Tibial artery (tissue), 4 donors: ENCODE measurements at regions not wholly inside any gene's neighbourhood (a gene's known extent, or its start where the extent isn't known, plus 50 kb on each side); places are given as distances from the start of the nearest gene placed in this dataset.

ENCODE experiments used
- DNase-seq, 2 donors: peaks; one replicate each; pipeline ENCODE4 v3.0.0-alpha.2; 2019
- H3K27ac ChIP-seq, 2 donors: fragments of 200-600 bp; sonication (generic) in 1 of 2; 1 replicate in 1 of 2; 2 replicates in 1 of 2; pipeline ENCODE4 v1.5.1; 2018 to 2019; ENCODE audit warnings: mild to moderate bottlenecking in 1 of 2
- H3K27me3 ChIP-seq, 2 donors: fragments of 200-600 bp; sonication (generic) in 1 of 2; one replicate each; pipeline versions ENCODE4 v1.5.1 to v1.6.0; 2016 to 2019
- H3K36me3 ChIP-seq, 3 donors: fragments of 200-600 bp; sonication (generic) in 2 of 3; one replicate each; pipeline ENCODE4 v1.5.1; 2016 to 2019; ENCODE audit warnings: mild to moderate bottlenecking in 2 of 3
- H3K4me1 ChIP-seq, 4 donors: fragments of 200-600 bp; sonication (generic) in 2 of 4; 1 replicate in 3 of 4; 2 replicates in 1 of 4; pipeline ENCODE4 v1.5.1; 2016 to 2019
- H3K4me3 ChIP-seq, 2 donors: fragments of 200-600 bp; sonication (generic) in 1 of 2; 1 replicate in 1 of 2; 2 replicates in 1 of 2; pipeline ENCODE4 v1.5.1; 2018 to 2019; ENCODE audit warnings: mild to moderate bottlenecking in 2 of 2
- H3K9me3 ChIP-seq, 3 donors: fragments of 200-600 bp; sonication (generic) in 1 of 3; one replicate each; pipeline ENCODE4 v1.5.1; 2016 to 2019
- intact Hi-C: fragments of 100-400 bp; cut with DNase I; formaldehyde crosslinking; loops from one replicate; pipeline ENCODE4 v1.15.0; 2023; ENCODE audit warnings: low total_unique reads
- TF ChIP-seq, protein P1 (sequence below), 2 experiments: fragments of 200-600 bp in 1 of 2; fragments of 450-650 bp in 1 of 2; IDR thresholded peaks; one replicate each; pipeline ENCODE4 v1.5.1; 2017 to 2019; ENCODE audit warnings: antibody characterized with exemption in 2 of 2, mild to moderate bottlenecking in 1 of 2, moderate library complexity in 1 of 2

DNA sequence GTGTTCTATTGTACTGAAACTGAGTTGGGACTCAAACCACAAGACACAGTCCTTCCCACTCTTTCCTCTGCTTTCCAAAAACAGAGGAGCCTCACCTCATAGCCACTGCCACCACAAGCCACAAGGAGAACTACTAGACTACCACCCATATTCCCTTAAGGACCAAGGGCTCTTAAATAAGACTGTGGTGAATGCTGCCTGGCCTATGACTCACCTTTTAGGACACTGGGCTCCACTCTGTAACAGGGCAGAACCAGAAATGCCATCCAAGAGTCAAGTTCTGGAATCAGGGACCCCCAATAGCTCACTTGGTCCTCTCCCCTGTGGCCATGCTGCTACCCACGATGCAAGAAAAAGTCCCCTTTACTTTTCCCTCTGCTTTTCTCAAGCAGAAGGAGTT, 851.4 kb downstream of the BCL11A start:
- intact Hi-C loops: no loop called here
- DNase-seq: no peak
- H3K4me1 ChIP-seq: no peaks in the 10 kb centered on the region
- no peaks in the 10 kb centered on the region for H3K36me3 ChIP-seq
- peaks cover 0 to 4% (median 0%) of the 10 kb centered on the region in 3 donors for H3K9me3 ChIP-seq
- no peaks in the 10 kb centered on the region for H3K27me3 ChIP-seq
- TF ChIP-seq, protein P1, sequence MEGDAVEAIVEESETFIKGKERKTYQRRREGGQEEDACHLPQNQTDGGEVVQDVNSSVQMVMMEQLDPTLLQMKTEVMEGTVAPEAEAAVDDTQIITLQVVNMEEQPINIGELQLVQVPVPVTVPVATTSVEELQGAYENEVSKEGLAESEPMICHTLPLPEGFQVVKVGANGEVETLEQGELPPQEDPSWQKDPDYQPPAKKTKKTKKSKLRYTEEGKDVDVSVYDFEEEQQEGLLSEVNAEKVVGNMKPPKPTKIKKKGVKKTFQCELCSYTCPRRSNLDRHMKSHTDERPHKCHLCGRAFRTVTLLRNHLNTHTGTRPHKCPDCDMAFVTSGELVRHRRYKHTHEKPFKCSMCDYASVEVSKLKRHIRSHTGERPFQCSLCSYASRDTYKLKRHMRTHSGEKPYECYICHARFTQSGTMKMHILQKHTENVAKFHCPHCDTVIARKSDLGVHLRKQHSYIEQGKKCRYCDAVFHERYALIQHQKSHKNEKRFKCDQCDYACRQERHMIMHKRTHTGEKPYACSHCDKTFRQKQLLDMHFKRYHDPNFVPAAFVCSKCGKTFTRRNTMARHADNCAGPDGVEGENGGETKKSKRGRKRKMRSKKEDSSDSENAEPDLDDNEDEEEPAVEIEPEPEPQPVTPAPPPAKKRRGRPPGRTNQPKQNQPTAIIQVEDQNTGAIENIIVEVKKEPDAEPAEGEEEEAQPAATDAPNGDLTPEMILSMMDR (IDR thresholded peaks at IDR 0.05): no peak
- no peak overlapping the region for H3K4me3 ChIP-seq
- no peak overlapping the region for H3K27ac ChIP-seq

DNA sequence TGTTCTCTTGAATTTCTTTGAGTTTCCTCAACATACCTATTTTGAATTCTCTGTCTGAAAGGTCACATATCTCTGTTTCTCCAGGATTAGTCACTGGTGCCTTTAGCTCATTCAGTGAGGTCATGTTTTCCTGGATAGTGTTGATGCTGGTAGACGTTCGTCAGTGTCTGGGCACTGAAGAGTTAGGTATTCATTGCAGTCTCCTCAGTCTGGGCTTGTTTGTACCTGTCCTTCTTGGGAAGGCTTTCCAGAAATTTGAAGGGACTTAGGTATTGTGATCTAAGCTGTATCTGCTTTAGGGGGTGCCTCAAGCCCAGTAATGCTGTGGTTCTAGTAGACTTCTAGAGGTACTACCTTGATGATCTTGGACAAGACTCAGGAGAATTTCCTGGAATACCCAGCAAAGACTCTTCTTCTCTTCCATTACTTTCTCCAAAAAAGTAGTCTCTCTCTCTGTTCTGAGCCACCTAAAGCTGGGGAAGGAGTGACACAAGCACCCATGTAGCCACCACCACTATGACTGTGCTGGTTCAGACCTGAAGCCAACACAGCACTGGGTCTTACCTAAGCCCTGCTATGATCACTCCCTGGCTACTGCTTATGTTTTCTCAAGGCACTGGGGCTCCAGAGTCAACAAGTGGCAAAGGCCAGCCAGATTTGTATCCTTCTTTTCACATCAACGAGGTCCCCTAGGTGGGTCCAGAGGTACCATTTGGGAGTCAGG, 852.0 kb downstream of the BCL11A start:
- Histone ChIP-seq H3K4me1 (no peaks in the 10 kb centered on the region), H3K9me3 (peaks cover 0 to 4% (median 0%) of the 10 kb centered on the region in 3 donors), H3K27me3 (no peaks in the 10 kb centered on the region), H3K4me3 (no peak overlapping the region), H3K27ac (no peak overlapping the region), H3K36me3 (no peaks in the 10 kb centered on the region)
- intact Hi-C loops: no loop called here
- TF ChIP-seq, protein P1 (IDR thresholded peaks at IDR 0.05): no peak
- no peak for DNase-seq

DNA sequence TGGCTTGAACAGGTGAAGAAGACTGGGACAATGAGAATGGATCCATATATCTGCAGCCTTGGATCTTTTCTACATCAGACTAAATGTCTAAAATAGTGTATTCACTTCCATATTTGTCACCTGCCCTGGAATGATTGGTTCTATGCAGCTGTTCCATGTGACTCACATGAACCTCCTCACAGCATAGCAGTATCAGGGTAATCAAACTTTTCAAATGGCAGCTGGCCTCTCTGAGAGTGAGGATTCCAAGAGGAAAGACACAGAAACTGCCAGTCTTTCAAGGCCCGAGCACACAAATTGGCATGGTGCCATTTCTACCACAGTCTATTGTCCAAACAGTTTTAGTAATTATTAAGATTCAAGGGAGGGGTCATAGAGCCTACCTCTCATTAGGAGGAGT, 859.3 kb downstream of the BCL11A start:
- no peaks in the 10 kb centered on the region for H3K9me3 ChIP-seq
- TF ChIP-seq, protein P1 (IDR thresholded peaks at IDR 0.05): no peak
- intact Hi-C loops: no loop called here
- no peaks in the 10 kb centered on the region for H3K27me3 ChIP-seq
- H3K27ac ChIP-seq: no peak overlapping the region
- no peak for DNase-seq
- no peaks in the 10 kb centered on the region for H3K36me3 ChIP-seq
- H3K4me3 ChIP-seq: no peak overlapping the region
- no peaks in the 10 kb centered on the region for H3K4me1 ChIP-seq

DNA sequence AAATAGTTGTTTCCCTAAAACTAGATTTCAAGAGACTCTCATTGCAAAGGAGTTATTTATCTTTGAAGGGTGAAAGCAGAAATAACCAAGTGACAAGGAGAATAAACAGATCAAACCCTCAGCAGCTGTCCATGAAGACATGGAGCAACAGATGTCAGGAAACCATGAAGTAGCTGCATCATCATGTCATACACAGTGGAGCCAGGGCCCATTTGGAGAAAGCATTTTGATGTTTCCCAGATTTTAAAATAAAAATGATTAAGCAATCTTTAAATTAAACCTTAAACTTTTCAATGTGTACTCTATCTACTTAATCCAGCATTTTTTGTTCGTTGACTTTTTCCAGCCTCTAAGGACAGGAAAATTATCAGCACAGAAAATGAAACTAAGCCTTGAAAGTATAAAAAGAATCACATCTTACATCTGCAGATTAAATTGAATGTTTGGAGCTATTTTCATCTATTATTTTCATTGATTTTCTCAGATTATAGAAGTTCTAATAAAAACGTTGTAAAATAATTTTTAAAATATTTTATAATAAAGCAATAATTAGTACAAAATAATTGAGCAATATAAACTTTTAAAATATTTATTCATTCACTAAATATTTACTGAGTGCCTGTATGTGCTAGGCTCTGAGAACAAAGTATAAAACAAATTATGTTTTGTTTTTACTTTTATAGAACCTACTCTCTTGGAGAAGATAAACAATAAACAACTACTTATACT, 860.1 kb downstream of the BCL11A start:
- TF ChIP-seq, protein P1 (IDR thresholded peaks at IDR 0.05): no peak

DNA sequence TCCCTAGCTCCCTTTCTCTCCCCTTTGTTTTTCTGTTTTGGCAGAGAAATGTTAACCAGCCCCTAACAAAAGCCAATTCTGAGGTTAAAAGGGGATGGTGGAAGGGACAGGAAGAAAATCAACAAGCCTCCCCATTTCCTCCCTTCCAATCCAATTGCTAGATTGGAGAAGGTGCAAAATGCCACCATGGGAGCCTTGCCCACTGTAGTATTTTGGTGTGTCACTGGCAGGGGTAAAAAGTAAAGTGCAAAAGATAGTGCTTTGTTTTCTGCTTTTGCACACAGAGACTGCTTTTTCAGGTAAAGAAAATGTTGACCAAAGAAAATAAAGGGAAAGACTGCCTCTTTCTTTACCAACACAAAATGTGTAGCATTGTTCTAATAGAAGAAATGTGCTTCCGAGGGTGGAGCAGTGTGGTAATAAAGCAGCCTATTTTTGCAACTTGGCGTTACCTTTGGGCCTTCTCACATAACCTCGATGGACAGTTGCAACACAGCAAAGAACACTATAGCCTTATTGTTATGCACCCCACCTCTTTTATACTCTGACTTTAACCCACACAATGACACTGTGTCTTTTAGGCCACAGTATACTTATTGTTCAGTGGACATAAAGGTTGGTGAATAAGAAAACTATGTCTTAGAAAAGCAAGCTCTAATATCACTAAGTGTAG, 861.8 kb downstream of the BCL11A start:
- TF ChIP-seq, protein P1 (IDR thresholded peaks at IDR 0.05): no peak

More for the DNA sequence above, 860.1 kb downstream of the BCL11A start:
- Histone ChIP-seq H3K4me3 (no peak overlapping the region), H3K27me3 (no peaks in the 10 kb centered on the region), H3K36me3 (no peaks in the 10 kb centered on the region), H3K4me1 (no peaks in the 10 kb centered on the region), H3K9me3 (no peaks in the 10 kb centered on the region), H3K27ac (no peak overlapping the region)
- DNase-seq: no peak
- intact Hi-C loops: no loop called here

More for the DNA sequence above, 861.8 kb downstream of the BCL11A start:
- no peak overlapping the region for H3K27ac ChIP-seq
- no peaks in the 10 kb centered on the region for H3K4me1 ChIP-seq
- no peaks in the 10 kb centered on the region for H3K27me3 ChIP-seq
- H3K9me3 ChIP-seq: no peaks in the 10 kb centered on the region
- no peak for DNase-seq
- H3K4me3 ChIP-seq: no peak overlapping the region
- H3K36me3 ChIP-seq: no peaks in the 10 kb centered on the region
- intact Hi-C loops: no loop called here
